Hepatocyte (in vitro differentiated cells): ENCODE measurements at regions not wholly inside any gene's neighbourhood (a gene's known extent, or its start where the extent isn't known, plus 50 kb on each side); places are given as distances from the start of the nearest gene placed in this dataset.

Experiments
- DNase-seq: peaks from one replicate; pipeline ENCODE4 v3.0.0-alpha.2; 2016; ENCODE audit warnings: low spot score
- H2AFZ ChIP-seq: fragments of 200-600 bp; sonication (generic); 2 replicates; pipeline ENCODE4 v1.6.0; 2016; ENCODE audit warnings: antibody characterized with exemption, mild to moderate bottlenecking
- H3K27ac ChIP-seq: fragments of 200-600 bp; sonication (generic); 2 replicates; pipeline ENCODE4 v1.5.1; 2016; ENCODE audit warnings: mild to moderate bottlenecking
- H3K27me3 ChIP-seq: fragments of 200-600 bp; sonication (generic); 2 replicates; pipeline ENCODE4 v1.6.1; 2016
- H3K36me3 ChIP-seq: fragments of 200-600 bp; sonication (generic); replicated peaks from 2 replicates; pipeline ENCODE4 v1.5.1; 2016; ENCODE audit warnings: low read depth; ENCODE audit not compliant: insufficient read depth
- H3K4me1 ChIP-seq: fragments of 200-600 bp; sonication (generic); 2 replicates; pipeline ENCODE4 v1.5.1; 2016; ENCODE audit warnings: mild to moderate bottlenecking, moderate library complexity; ENCODE audit not compliant: insufficient read depth
- H3K4me2 ChIP-seq: fragments of 200-600 bp; sonication (generic); 2 replicates; pipeline ENCODE4 v1.6.0; 2016
- H3K4me3 ChIP-seq: fragments of 200-600 bp; sonication (generic); 2 replicates; pipeline ENCODE4 v1.5.1; 2016; ENCODE audit warnings: mild to moderate bottlenecking
- H3K79me2 ChIP-seq: fragments of 200-600 bp; sonication (generic); 2 replicates; pipeline ENCODE4 v1.6.0; 2017; ENCODE audit warnings: mild to moderate bottlenecking
- H3K9me2 ChIP-seq: fragments of 200-600 bp; sonication (generic); replicated peaks from 2 replicates; pipeline ENCODE4 v1.6.0; 2017; ENCODE audit warnings: mild to moderate bottlenecking; ENCODE audit not compliant: insufficient read depth
- H3K9me3 ChIP-seq: fragments of 200-600 bp; sonication (generic); 2 replicates; pipeline ENCODE4 v1.5.1; 2016; ENCODE audit warnings: low read depth, mild to moderate bottlenecking
- H4K20me1 ChIP-seq: fragments of 200-600 bp; sonication (generic); 2 replicates; pipeline ENCODE4 v1.6.0; 2016; ENCODE audit warnings: mild to moderate bottlenecking; ENCODE audit not compliant: insufficient read depth, poor library complexity, severe bottlenecking
- CTCF ChIP-seq: fragments of 200-600 bp; sonication (generic); IDR thresholded peaks from 2 replicates; pipeline ENCODE4 v1.5.1; 2016; ENCODE audit warnings: antibody characterized with exemption, mild to moderate bottlenecking; ENCODE audit not compliant: poor library complexity
- EZH2 ChIP-seq: fragments of 200-600 bp; sonication (generic); IDR thresholded peaks from 2 replicates; pipeline ENCODE4 v1.6.1; 2016; ENCODE audit warnings: antibody characterized with exemption, mild to moderate bottlenecking, borderline replicate concordance
- EZH2phosphoT487 ChIP-seq: fragments of 200-600 bp; sonication (generic); IDR thresholded peaks from one replicate; pipeline ENCODE4 v1.6.1; 2018; ENCODE audit warnings: antibody characterized with exemption, mild to moderate bottlenecking, low read depth, moderate library complexity; ENCODE audit not compliant: unreplicated experiment, severe bottlenecking
- WGBS: methylation state at CpG from one replicate; pipeline ENCODE4 v1.1.6; 2016; ENCODE audit warnings: low lambda C conversion rate; ENCODE audit errors: missing lambda C conversion rate; 5-methylcytosine and 5-hydroxymethylcytosine counted together

GRCh38 chr22:49216579-49216978, 611.1 kb downstream of the BRD1 start:
- Histone ChIP-seq H3K27me3 (no peaks in the 10 kb centered on the region), H3K27ac (no peak overlapping the region), H4K20me1 (no peaks in the 10 kb centered on the region), H3K36me3 (no peaks in the 10 kb centered on the region), H2AFZ (no peak overlapping the region), H3K4me2 (no peak overlapping the region), H3K9me3 (no peaks in the 10 kb centered on the region), H3K9me2 (no peaks in the 10 kb centered on the region), H3K4me3 (no peak overlapping the region), H3K79me2 (no peaks in the 10 kb centered on the region), H3K4me1 (no peaks in the 10 kb centered on the region)
- WGBS: 78% methylated on average over 5 of the region's 5 CpGs
- no peak for DNase-seq
- no peak for TF ChIP-seq EZH2phosphoT487
- no peak for TF ChIP-seq EZH2
- TF ChIP-seq CTCF: no peak

- Histone ChIP-seq H3K36me3 (no peaks in the 10 kb centered on the region), H4K20me1 (no peaks in the 10 kb centered on the region), H3K4me2 (no peak overlapping the region), H3K9me3 (no peaks in the 10 kb centered on the region), H3K9me2 (no peaks in the 10 kb centered on the region), H3K27ac (no peak overlapping the region), H3K27me3 (no peaks in the 10 kb centered on the region), H2AFZ (no peak overlapping the region), H3K4me1 (no peaks in the 10 kb centered on the region), H3K4me3 (no peak overlapping the region), H3K79me2 (no peaks in the 10 kb centered on the region)
- DNase-seq: no peak
- WGBS: 81% methylated on average over 9 of the region's 9 CpGs
- TF ChIP-seq EZH2phosphoT487 (no peak), EZH2 (no peak), CTCF (no peak)
Measured at GRCh38 chr22:49215840-49216239, 611.8 kb downstream of the BRD1 start.

- Histone ChIP-seq H4K20me1 (no peaks in the 10 kb centered on the region), H3K4me1 (no peaks in the 10 kb centered on the region), H2AFZ (no peak overlapping the region), H3K9me2 (no peaks in the 10 kb centered on the region), H3K27me3 (no peaks in the 10 kb centered on the region), H3K9me3 (no peaks in the 10 kb centered on the region), H3K27ac (no peak overlapping the region), H3K4me3 (no peak overlapping the region), H3K36me3 (no peaks in the 10 kb centered on the region), H3K4me2 (no peak overlapping the region), H3K79me2 (no peaks in the 10 kb centered on the region)
- TF ChIP-seq EZH2phosphoT487 (no peak), CTCF (no peak), EZH2 (no peak)
- no peak for DNase-seq
- WGBS: 94% methylated on average over 16 of the region's 16 CpGs
Measured at GRCh38 chr22:49214976-49215375, 612.7 kb downstream of the BRD1 start.

- Histone ChIP-seq H3K4me3 (no peak overlapping the region), H2AFZ (no peak overlapping the region), H3K27me3 (no peaks in the 10 kb centered on the region), H3K4me1 (no peaks in the 10 kb centered on the region), H3K4me2 (no peak overlapping the region), H3K9me3 (no peaks in the 10 kb centered on the region), H3K27ac (no peak overlapping the region), H3K36me3 (no peaks in the 10 kb centered on the region), H3K9me2 (no peaks in the 10 kb centered on the region), H4K20me1 (no peaks in the 10 kb centered on the region), H3K79me2 (no peaks in the 10 kb centered on the region)
- TF ChIP-seq CTCF: no peak
- no peak for TF ChIP-seq EZH2phosphoT487
- no peak for TF ChIP-seq EZH2
- 79% methylated on average over 18 of the region's 18 CpGs for WGBS
- no peak for DNase-seq
Measured at GRCh38 chr22:49213731-49214352, 613.8 kb downstream of the BRD1 start.
